B cell (primary cell): ENCODE measurements at regions not wholly inside any gene's neighbourhood (a gene's known extent, or its start where the extent isn't known, plus 50 kb on each side); places are given as distances from the start of the nearest gene placed in this dataset.

Source experiments
- CTCF ChIP-seq: fragments of 200-600 bp; IDR thresholded peaks from one replicate; pipeline ENCODE4 v1.8.0; 2022; ENCODE audit warnings: antibody characterized with exemption, mild to moderate bottlenecking
- EZH2 ChIP-seq: IDR thresholded peaks from 2 replicates; pipeline ENCODE4 v1.6.1; 2012; ENCODE audit warnings: borderline replicate concordance, low read depth, mild to moderate bottlenecking, moderate library complexity, low read length; ENCODE audit not compliant: insufficient read depth, poor library complexity, severe bottlenecking

GRCh38 chr15:37876900-37877299, 57.5 kb upstream of the TMCO5A start:
- TF ChIP-seq CTCF (no peak), EZH2 (no peak)
